ENCODE measurements at regions not wholly inside any gene's neighbourhood (a gene's known extent, or its start where the extent isn't known, plus 50 kb on each side); places are given as distances from the start of the nearest gene placed in this dataset.

- TF ChIP-seq, protein P1, sequence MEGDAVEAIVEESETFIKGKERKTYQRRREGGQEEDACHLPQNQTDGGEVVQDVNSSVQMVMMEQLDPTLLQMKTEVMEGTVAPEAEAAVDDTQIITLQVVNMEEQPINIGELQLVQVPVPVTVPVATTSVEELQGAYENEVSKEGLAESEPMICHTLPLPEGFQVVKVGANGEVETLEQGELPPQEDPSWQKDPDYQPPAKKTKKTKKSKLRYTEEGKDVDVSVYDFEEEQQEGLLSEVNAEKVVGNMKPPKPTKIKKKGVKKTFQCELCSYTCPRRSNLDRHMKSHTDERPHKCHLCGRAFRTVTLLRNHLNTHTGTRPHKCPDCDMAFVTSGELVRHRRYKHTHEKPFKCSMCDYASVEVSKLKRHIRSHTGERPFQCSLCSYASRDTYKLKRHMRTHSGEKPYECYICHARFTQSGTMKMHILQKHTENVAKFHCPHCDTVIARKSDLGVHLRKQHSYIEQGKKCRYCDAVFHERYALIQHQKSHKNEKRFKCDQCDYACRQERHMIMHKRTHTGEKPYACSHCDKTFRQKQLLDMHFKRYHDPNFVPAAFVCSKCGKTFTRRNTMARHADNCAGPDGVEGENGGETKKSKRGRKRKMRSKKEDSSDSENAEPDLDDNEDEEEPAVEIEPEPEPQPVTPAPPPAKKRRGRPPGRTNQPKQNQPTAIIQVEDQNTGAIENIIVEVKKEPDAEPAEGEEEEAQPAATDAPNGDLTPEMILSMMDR (conservative IDR thresholded peaks at IDR 0.05; ENCODE audit: low read length): no peak
- DNase-seq (ENCODE audit: low read depth): no peak
- no peak overlapping the region for H3K4me3 ChIP-seq (ENCODE audit: low read length)
Observed at GRCh38 chr2:142605421-142605820, 272.0 kb upstream of the KYNU start.

GRCh38 chr2:142603759-142604158 lies 273.7 kb upstream of the KYNU start:
- no peak overlapping the region for H3K4me3 ChIP-seq (ENCODE audit: low read length)
- TF ChIP-seq, protein P1 (conservative IDR thresholded peaks at IDR 0.05; ENCODE audit: low read length): no peak
- no peak for DNase-seq (ENCODE audit: low read depth)

GRCh38 chr2:142602418-142602989 lies 275.0 kb upstream of the KYNU start:
- TF ChIP-seq, protein P1 (conservative IDR thresholded peaks at IDR 0.05; ENCODE audit: low read length): no peak
- no peak for DNase-seq (ENCODE audit: low read depth)
- H3K4me3 ChIP-seq (ENCODE audit: low read length): no peak overlapping the region

- TF ChIP-seq, protein P1 (conservative IDR thresholded peaks at IDR 0.05; ENCODE audit: low read length): no peak
- no peak overlapping the region for H3K4me3 ChIP-seq (ENCODE audit: low read length)
- no peak for DNase-seq (ENCODE audit: low read depth)
Observed at GRCh38 chr2:142601794-142602193, 275.7 kb upstream of the KYNU start.

GRCh38 chr2:142599504-142599903 lies 278.0 kb upstream of the KYNU start:
- H3K4me3 ChIP-seq (ENCODE audit: low read length): no peak overlapping the region
- DNase-seq (ENCODE audit: low read depth): no peak
- TF ChIP-seq, protein P1 (conservative IDR thresholded peaks at IDR 0.05; ENCODE audit: low read length): no peak

GRCh38 chr2:142598846-142599245 lies 278.6 kb upstream of the KYNU start:
- no peak overlapping the region for H3K4me3 ChIP-seq (ENCODE audit: low read length)
- TF ChIP-seq, protein P1 (conservative IDR thresholded peaks at IDR 0.05; ENCODE audit: low read length): no peak
- no peak for DNase-seq (ENCODE audit: low read depth)

DNA sequence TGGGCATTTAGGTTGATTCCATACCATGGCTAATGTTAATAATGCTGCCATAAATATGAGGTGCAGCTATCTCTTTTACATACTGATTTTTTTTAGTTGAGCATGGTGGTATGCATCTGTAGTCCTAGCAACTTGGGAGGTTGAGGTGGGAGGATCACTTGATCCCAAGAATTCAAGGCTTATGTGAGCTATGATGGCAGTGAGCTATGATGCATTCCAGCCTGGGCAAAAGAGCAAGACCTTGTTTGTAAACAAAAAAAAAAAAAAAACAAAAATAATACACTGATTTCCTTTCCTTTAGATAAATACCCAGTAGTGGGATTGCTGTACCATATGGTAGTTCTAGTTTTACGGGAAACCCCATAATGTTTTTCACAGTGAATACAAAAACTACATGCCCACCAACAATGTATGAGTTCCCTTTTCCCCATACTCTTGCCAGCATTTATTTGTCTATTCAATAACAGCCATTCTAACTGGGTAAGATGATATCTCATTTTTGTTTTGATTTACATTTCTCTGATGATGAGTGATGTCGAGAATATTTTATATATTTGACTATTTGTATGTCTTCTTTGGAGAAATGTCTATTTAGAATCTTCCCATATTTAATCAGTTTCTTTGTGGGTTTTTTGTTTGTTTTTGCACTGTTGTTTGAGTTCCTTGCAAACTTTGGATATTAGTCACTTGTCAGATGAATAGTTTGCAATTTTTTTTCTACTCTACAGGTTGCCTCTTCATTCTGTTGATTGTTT lies 281.0 kb upstream of the KYNU start:
- TF ChIP-seq, protein P1 (conservative IDR thresholded peaks at IDR 0.05; ENCODE audit: low read length): no peak
- no peak overlapping the region for H3K4me3 ChIP-seq (ENCODE audit: low read length)

More for the DNA sequence above, 281.0 kb upstream of the KYNU start:
- no peak for DNase-seq (ENCODE audit: low read depth)
